ENCODE measurements at regions not wholly inside any gene's neighbourhood (a gene's known extent, or its start where the extent isn't known, plus 50 kb on each side); places are given as distances from the start of the nearest gene placed in this dataset.
A peak's percentile ranks its signal among the peaks of the same experiment; 100 is the strongest.

DNA sequence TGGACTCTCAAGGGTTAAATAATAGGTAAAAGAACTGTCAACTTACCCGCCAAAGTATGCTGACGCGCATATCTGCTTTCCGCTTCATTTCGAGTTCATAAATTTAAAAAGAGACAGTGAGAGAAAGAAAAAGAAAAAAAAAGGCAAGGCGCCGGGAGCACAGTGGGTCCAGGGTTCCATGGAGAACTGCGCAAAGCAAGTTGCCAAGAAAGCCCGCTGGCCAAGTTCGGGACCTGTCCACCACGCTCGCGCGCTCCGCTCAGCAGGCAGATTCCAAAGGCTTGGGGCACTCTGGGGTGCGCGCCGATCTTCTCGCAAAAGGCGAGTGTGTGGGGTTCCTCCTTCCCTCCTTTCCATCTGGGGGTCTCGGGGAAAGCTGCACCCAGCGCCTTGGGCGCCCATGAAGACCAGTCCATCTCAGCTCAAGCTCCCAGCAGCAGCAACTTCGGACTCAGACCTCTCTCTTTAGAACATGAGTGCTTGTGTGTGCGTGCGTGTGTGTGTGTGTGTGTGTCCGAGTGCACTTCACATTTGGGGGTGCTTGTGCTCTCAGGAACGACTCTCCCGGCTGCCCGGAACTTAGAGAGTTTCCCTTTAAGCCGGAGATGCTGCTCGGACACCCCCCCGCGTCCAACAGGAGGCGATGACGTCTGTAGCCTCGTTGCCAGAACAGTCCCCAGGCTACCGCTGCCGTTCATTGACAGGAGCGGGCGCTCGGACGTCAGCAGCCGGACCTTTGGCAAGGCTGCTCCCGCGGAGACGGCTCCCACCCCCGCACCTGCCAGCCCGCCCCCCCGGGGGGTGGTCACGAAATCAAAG lies 180.0 kb downstream of the TBXT start:
- Histone ChIP-seq H3K4me3 (ENCODE audit: low read depth in 2 of 2, low read length in 2 of 2) (peak overlapping the region; percentile 27 to 47), H3K27me3 (ENCODE audit: control insufficient read depth, insufficient read depth, low read length) (peaks cover 25% of the 10 kb centered on the region), H3K36me3 (ENCODE audit: control insufficient read depth, insufficient read depth, low read length) (no peaks in the 10 kb centered on the region), H3K9me3 (ENCODE audit: control insufficient read depth, insufficient read depth, low read depth, low read length) (no peaks in the 10 kb centered on the region), H3K4me1 (ENCODE audit: control insufficient read depth, insufficient read depth, low read length) (peaks cover 6% of the 10 kb centered on the region; the same call in 1 of the 2 replicates), H3K27ac (ENCODE audit: low read length) (no peak overlapping the region)
- ChIA-PET POLR2A (no interaction called here), CTCF (no interaction called here)
- intact Hi-C loops (cut with micrococcal nuclease; ENCODE audit: unreplicated experiment), result no loop called here
- ATAC-seq (peak; percentile 90), DNase-seq (ENCODE audit: low read depth, low spot score) (no peak)
- in situ Hi-C loops (cut with HindIII; ENCODE audit: low pct_unique_long_range_greater_than_20kb, low sequenced_read_pairs), result no loop called here
- TF ChIP-seq CTCF (IDR thresholded peaks at IDR 0.05) (0 out of 2 replicates have a peak, but pooled peaks have one; percentile 16), TCF7L2 (IDR thresholded peaks at IDR 0.05; ENCODE audit: low read depth, low read length) (no peak)
- no TSS peak for BruUV-seq (replicated peaks)

- peaks cover 25% of the 10 kb centered on the region for H3K27me3 ChIP-seq (ENCODE audit: control insufficient read depth, insufficient read depth, low read length)
- intact Hi-C loops (cut with micrococcal nuclease; ENCODE audit: unreplicated experiment), result no loop called here
- DNase-seq (ENCODE audit: low read depth, low spot score) (no peak), ATAC-seq (no peak)
- in situ Hi-C loops (cut with HindIII; ENCODE audit: low pct_unique_long_range_greater_than_20kb, low sequenced_read_pairs), result no loop called here
- no peaks in the 10 kb centered on the region for H3K36me3 ChIP-seq (ENCODE audit: control insufficient read depth, insufficient read depth, low read length)
- peak overlapping the region; percentile 27 to 47; a peak in 3 of 4 replicates for H3K4me3 ChIP-seq (ENCODE audit: low read depth in 2 of 2, low read length in 2 of 2)
- ChIA-PET CTCF (no interaction called here), POLR2A (no interaction called here)
- BruUV-seq (replicated peaks), result no TSS peak
- peaks cover 6% of the 10 kb centered on the region; the same call in 1 of the 2 replicates for H3K4me1 ChIP-seq (ENCODE audit: control insufficient read depth, insufficient read depth, low read length)
- H3K9me3 ChIP-seq (ENCODE audit: control insufficient read depth, insufficient read depth, low read depth, low read length), result no peaks in the 10 kb centered on the region
- no peak overlapping the region for H3K27ac ChIP-seq (ENCODE audit: low read length)
- TF ChIP-seq SIN3A (IDR thresholded peaks at IDR 0.05; ENCODE audit: borderline replicate concordance, insufficient read depth, low read depth, low read length) (no peak), POLR2AphosphoS5 (IDR thresholded peaks at IDR 0.05; ENCODE audit: low read depth, low read length) (no peak), TCF7L2 (IDR thresholded peaks at IDR 0.05; ENCODE audit: low read depth, low read length) (no peak), CTCF (IDR thresholded peaks at IDR 0.05) (no peak)
- TF ChIP-seq, protein P1, sequence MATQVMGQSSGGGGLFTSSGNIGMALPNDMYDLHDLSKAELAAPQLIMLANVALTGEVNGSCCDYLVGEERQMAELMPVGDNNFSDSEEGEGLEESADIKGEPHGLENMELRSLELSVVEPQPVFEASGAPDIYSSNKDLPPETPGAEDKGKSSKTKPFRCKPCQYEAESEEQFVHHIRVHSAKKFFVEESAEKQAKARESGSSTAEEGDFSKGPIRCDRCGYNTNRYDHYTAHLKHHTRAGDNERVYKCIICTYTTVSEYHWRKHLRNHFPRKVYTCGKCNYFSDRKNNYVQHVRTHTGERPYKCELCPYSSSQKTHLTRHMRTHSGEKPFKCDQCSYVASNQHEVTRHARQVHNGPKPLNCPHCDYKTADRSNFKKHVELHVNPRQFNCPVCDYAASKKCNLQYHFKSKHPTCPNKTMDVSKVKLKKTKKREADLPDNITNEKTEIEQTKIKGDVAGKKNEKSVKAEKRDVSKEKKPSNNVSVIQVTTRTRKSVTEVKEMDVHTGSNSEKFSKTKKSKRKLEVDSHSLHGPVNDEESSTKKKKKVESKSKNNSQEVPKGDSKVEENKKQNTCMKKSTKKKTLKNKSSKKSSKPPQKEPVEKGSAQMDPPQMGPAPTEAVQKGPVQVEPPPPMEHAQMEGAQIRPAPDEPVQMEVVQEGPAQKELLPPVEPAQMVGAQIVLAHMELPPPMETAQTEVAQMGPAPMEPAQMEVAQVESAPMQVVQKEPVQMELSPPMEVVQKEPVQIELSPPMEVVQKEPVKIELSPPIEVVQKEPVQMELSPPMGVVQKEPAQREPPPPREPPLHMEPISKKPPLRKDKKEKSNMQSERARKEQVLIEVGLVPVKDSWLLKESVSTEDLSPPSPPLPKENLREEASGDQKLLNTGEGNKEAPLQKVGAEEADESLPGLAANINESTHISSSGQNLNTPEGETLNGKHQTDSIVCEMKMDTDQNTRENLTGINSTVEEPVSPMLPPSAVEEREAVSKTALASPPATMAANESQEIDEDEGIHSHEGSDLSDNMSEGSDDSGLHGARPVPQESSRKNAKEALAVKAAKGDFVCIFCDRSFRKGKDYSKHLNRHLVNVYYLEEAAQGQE (IDR thresholded peaks at IDR 0.05; ENCODE audit: insufficient read depth in 1 of 2, low read depth in 2 of 2, low read length in 1 of 2), result no peak
These were observed 180.7 kb downstream of the TBXT start for GRCh38 chr6:165986914-165987482.

Measured in Panc1 (cell line).